Ramos (cell line): ENCODE measurements at regions not wholly inside any gene's neighbourhood (a gene's known extent, or its start where the extent isn't known, plus 50 kb on each side); places are given as distances from the start of the nearest gene placed in this dataset.

Source experiments
- in situ Hi-C: fragments of 300-500 bp; cut with MboI; formaldehyde crosslinking; loops from one replicate; pipeline ENCODE4 v1.14.3; 2022; ENCODE audit warnings: low sequenced_read_pairs; ENCODE audit not compliant: unreplicated experiment

- in situ Hi-C loops: no loop called here
Observed at GRCh38 chr17:68750208-68750562, 149.0 kb upstream of the FAM20A start.

GRCh38 chr17:68749349-68750207 lies 148.4 kb upstream of the FAM20A start:
- in situ Hi-C loops: loop anchor here (25.0 kb wide), 1 partner anchor 587 kb away; no protein-coding TSS in a partner anchor

- in situ Hi-C loops: loop anchor here (25.0 kb wide), 1 partner anchor 586 kb away; no protein-coding TSS in a partner anchor
Observed at GRCh38 chr17:68748381-68748780, 147.2 kb upstream of the FAM20A start.

- in situ Hi-C loops: loop anchor here (25.0 kb wide), 1 partner anchor 578 kb away; no protein-coding TSS in a partner anchor
Observed at GRCh38 chr17:68740555-68741447, 139.6 kb upstream of the FAM20A start.

GRCh38 chr17:68737761-68738443 lies 136.7 kb upstream of the FAM20A start:
- in situ Hi-C loops: loop anchor here (25.0 kb wide), 1 partner anchor 576 kb away; no protein-coding TSS in a partner anchor

- in situ Hi-C loops: loop anchor here (25.0 kb wide), 1 partner anchor 573 kb away; no protein-coding TSS in a partner anchor
Observed at GRCh38 chr17:68734931-68735330, 133.8 kb upstream of the FAM20A start.

GRCh38 chr17:68734187-68734900 lies 133.2 kb upstream of the FAM20A start:
- in situ Hi-C loops: loop anchor here (25.0 kb wide), 1 partner anchor 572 kb away; no protein-coding TSS in a partner anchor

GRCh38 chr17:68733241-68734176 lies 132.3 kb upstream of the FAM20A start:
- in situ Hi-C loops: loop anchor here (25.0 kb wide), 1 partner anchor 571 kb away; no protein-coding TSS in a partner anchor

- in situ Hi-C loops: loop anchor here (25.0 kb wide), 1 partner anchor 570 kb away; no protein-coding TSS in a partner anchor
Observed at GRCh38 chr17:68732301-68732749, 131.2 kb upstream of the FAM20A start.

GRCh38 chr17:68731465-68731864 lies 130.3 kb upstream of the FAM20A start:
- in situ Hi-C loops: loop anchor here (25.0 kb wide), 1 partner anchor 569 kb away; no protein-coding TSS in a partner anchor

- in situ Hi-C loops: no loop called here
Observed at GRCh38 chr17:68719431-68719830, 118.3 kb upstream of the FAM20A start.

GRCh38 chr17:68718926-68719325 lies 117.8 kb upstream of the FAM20A start:
- in situ Hi-C loops: no loop called here

- in situ Hi-C loops: no loop called here
Observed at GRCh38 chr17:68718465-68718864, 117.3 kb upstream of the FAM20A start.

- in situ Hi-C loops: no loop called here
Observed at GRCh38 chr17:68714676-68715075, 113.5 kb upstream of the FAM20A start.

GRCh38 chr17:68711858-68712257 lies 110.7 kb upstream of the FAM20A start:
- in situ Hi-C loops: no loop called here

GRCh38 chr17:68710976-68711375 lies 109.8 kb upstream of the FAM20A start:
- in situ Hi-C loops: no loop called here

GRCh38 chr17:68710035-68710780 lies 109.0 kb upstream of the FAM20A start:
- in situ Hi-C loops: no loop called here
